B cell (primary cell): ENCODE measurements at regions not wholly inside any gene's neighbourhood (a gene's known extent, or its start where the extent isn't known, plus 50 kb on each side); places are given as distances from the start of the nearest gene placed in this dataset.

Experiments
- ATAC-seq: fragments of 200-7000 bp; cut with Tn5 transposase; one replicate; pipeline ENCODE4 v1.10.0; 2021; ENCODE audit warnings: low read depth, mild to moderate bottlenecking, moderate number of reproducible peaks, moderate library complexity
- CTCF ChIA-PET: fragments of 350-600 bp; sonication (Branson Sonifier 250); formaldehyde crosslinking; loops from one replicate; lab custom pipeline; 2021; ENCODE audit warnings: antibody characterized with exemption, inconsistent platforms; lab: Charles Lee
- POLR2A ChIA-PET: fragments of 350-600 bp; sonication (Branson Sonifier 250); formaldehyde crosslinking; loops from one replicate; lab custom pipeline; 2021; ENCODE audit warnings: antibody characterized with exemption; lab: Charles Lee
- DNase-seq: peaks from one replicate; pipeline ENCODE4 v3.0.0; 2013
- H2AFZ ChIP-seq: 2 replicates; pipeline ENCODE4 v1.6.1; 2012; ENCODE audit warnings: mild to moderate bottlenecking, low read depth, low read length; ENCODE audit not compliant: insufficient read depth, poor library complexity, severe bottlenecking
- H3K27ac ChIP-seq, 2 donors: 1 replicate in 1 of 2; 2 replicates in 1 of 2; pipeline ENCODE4 v1.5.1; 2012 to 2013; ENCODE audit warnings: low read length in 2 of 2, mild to moderate bottlenecking in 2 of 2, moderate library complexity in 1 of 2
- H3K27me3 ChIP-seq, 4 experiments: fragments of 200-600 bp in 1 of 4; sonication (generic) in 1 of 4; replicated peaks in 1 of 4; 1 replicate in 2 of 4; 2 replicates in 2 of 4; pipeline versions ENCODE4 v1.6.1 to v1.7.0; 2013 to 2016; ENCODE audit warnings: low read length in 3 of 4, mild to moderate bottlenecking in 2 of 4, mixed read lengths in 1 of 4, moderate library complexity in 1 of 4; ENCODE audit not compliant: insufficient read depth in 4 of 4, control insufficient read depth in 3 of 4; ENCODE audit errors: control extremely low read depth in 1 of 4
- H3K36me3 ChIP-seq, 2 experiments: replicated peaks in 1 of 2; 1 replicate in 1 of 2; 2 replicates in 1 of 2; pipeline versions ENCODE4 v1.6.1 to v1.7.1; 2013; ENCODE audit warnings: low read length in 1 of 2; ENCODE audit not compliant: insufficient read depth in 2 of 2, control insufficient read depth in 1 of 2; ENCODE audit errors: control extremely low read depth in 1 of 2, extremely low read depth in 1 of 2
- H3K4me1 ChIP-seq, 2 donors: fragments of 200-600 bp in 1 of 2; sonication (generic) in 1 of 2; 1 replicate in 1 of 2; 2 replicates in 1 of 2; pipeline versions ENCODE4 v1.5.1 to v1.6.1; 2013 to 2017; ENCODE audit warnings: low read length in 2 of 2; ENCODE audit not compliant: control insufficient read depth in 2 of 2, insufficient read depth in 2 of 2
- H3K4me2 ChIP-seq: replicated peaks from 2 replicates; pipeline ENCODE3; 2012; ENCODE audit warnings: mild to moderate bottlenecking, low read depth, low read length; ENCODE audit not compliant: poor library complexity, severe bottlenecking
- H3K4me3 ChIP-seq, 5 experiments: fragments of 200-600 bp in 1 of 5; sonication (generic) in 1 of 5; 1 replicate in 3 of 5; 2 replicates in 2 of 5; pipeline versions ENCODE4 v1.5.1 to v1.7.0; 2011 to 2016; ENCODE audit warnings: low read length in 4 of 5, mild to moderate bottlenecking in 4 of 5, low read depth in 2 of 5, control low read depth in 1 of 5, moderate library complexity in 1 of 5; ENCODE audit not compliant: insufficient read depth in 1 of 5; ENCODE audit errors: control extremely low read depth in 1 of 5, extremely low read depth in 1 of 5
- H3K79me2 ChIP-seq: fragments of 200-600 bp; sonication (generic); one replicate; pipeline ENCODE4 v1.6.0; 2016; ENCODE audit warnings: low read length; ENCODE audit not compliant: control insufficient read depth, insufficient read depth
- H3K9ac ChIP-seq: fragments of 200-600 bp; sonication (generic); 2 replicates; pipeline ENCODE4 v1.6.1; 2017; ENCODE audit warnings: mild to moderate bottlenecking, low read length, moderate library complexity
- H3K9me3 ChIP-seq, 3 donors: one replicate each; pipeline versions ENCODE4 v1.6.1 to v1.7.1; 2013; ENCODE audit warnings: low read length in 2 of 3; ENCODE audit not compliant: control insufficient read depth in 2 of 3, insufficient read depth in 1 of 3; ENCODE audit errors: control extremely low read depth in 1 of 3
- H4K20me1 ChIP-seq: 2 replicates; pipeline ENCODE4 v1.6.0; 2012; ENCODE audit warnings: mild to moderate bottlenecking, low read length; ENCODE audit not compliant: insufficient read depth, control insufficient read depth, poor library complexity, severe bottlenecking
- H3K27ac Mint-ChIP-seq: one replicate; pipeline ENCODE4 v1.8.0; 2021; ENCODE audit warnings: mixed read lengths
- H3K27me3 Mint-ChIP-seq: one replicate; pipeline ENCODE4 v1.8.0; 2021; ENCODE audit warnings: mixed read lengths
- H3K4me1 Mint-ChIP-seq: one replicate; pipeline ENCODE4 v1.8.0; 2021; ENCODE audit warnings: mixed read lengths
- H3K4me3 Mint-ChIP-seq: one replicate; pipeline ENCODE4 v1.8.0; 2021; ENCODE audit warnings: mixed read lengths
- H3K9me3 Mint-ChIP-seq: one replicate; pipeline ENCODE4 v1.8.0; 2022; ENCODE audit warnings: mixed read lengths; ENCODE audit not compliant: insufficient read depth
- CTCF ChIP-seq: fragments of 200-600 bp; IDR thresholded peaks from one replicate; pipeline ENCODE4 v1.8.0; 2022; ENCODE audit warnings: antibody characterized with exemption, mild to moderate bottlenecking
- EZH2 ChIP-seq: IDR thresholded peaks from 2 replicates; pipeline ENCODE4 v1.6.1; 2012; ENCODE audit warnings: borderline replicate concordance, low read depth, mild to moderate bottlenecking, moderate library complexity, low read length; ENCODE audit not compliant: insufficient read depth, poor library complexity, severe bottlenecking
- WGBS: methylation state at CpG from one replicate; pipeline ENCODE4 v1.1.5; 2013; ENCODE audit warnings: missing lambda C conversion rate; ENCODE audit not compliant: insufficient coverage; 5-methylcytosine and 5-hydroxymethylcytosine counted together
- intact Hi-C: fragments of 100-400 bp; cut with micrococcal nuclease; formaldehyde crosslinking; loops from one replicate; pipeline ENCODE4 v1.10.0; 2022

GRCh38 chr3:132916096-132916495, 122.1 kb upstream of the TMEM108 start:
- TF ChIP-seq EZH2 (no peak), CTCF (no peak)
- Histone ChIP-seq H3K4me1 (no peaks in the 10 kb centered on the region), H2AFZ (no peak overlapping the region), H3K4me2 (no peak overlapping the region), H3K36me3 (no peaks in the 10 kb centered on the region), H4K20me1 (no peaks in the 10 kb centered on the region), H3K27me3 (no peaks in the 10 kb centered on the region), H3K9ac (no peak overlapping the region), H3K27ac (no peak overlapping the region), H3K9me3 (no peaks in the 10 kb centered on the region), H3K79me2 (no peaks in the 10 kb centered on the region), H3K4me3 (no peak overlapping the region)
- intact Hi-C loops: no loop called here
- Mint-ChIP-seq H3K4me3 (no peak overlapping the region), H3K4me1 (no peaks in the 10 kb centered on the region), H3K27me3 (peaks cover 6% of the 10 kb centered on the region), H3K27ac (no peak overlapping the region), H3K9me3 (no peaks in the 10 kb centered on the region)
- DNase-seq (no peak), ATAC-seq (no peak)
- ChIA-PET CTCF (no interaction called here), POLR2A (no interaction called here)
- WGBS: no CpG with 5 or more reads among the region's 1 CpG

- Histone ChIP-seq H3K36me3 (no peaks in the 10 kb centered on the region), H3K4me1 (no peaks in the 10 kb centered on the region), H3K27ac (no peak overlapping the region), H4K20me1 (no peaks in the 10 kb centered on the region), H3K4me2 (no peak overlapping the region), H3K4me3 (no peak overlapping the region), H3K9ac (no peak overlapping the region), H3K9me3 (peaks cover 0 to under 1% (median 0%) of the 10 kb centered on the region in 3 donors), H3K27me3 (no peaks in the 10 kb centered on the region), H2AFZ (no peak overlapping the region), H3K79me2 (no peaks in the 10 kb centered on the region)
- H3K27ac Mint-ChIP-seq: no peak overlapping the region
- intact Hi-C loops: no loop called here
- TF ChIP-seq CTCF: no peak
- no peak for TF ChIP-seq EZH2
- H3K4me3 Mint-ChIP-seq: no peak overlapping the region
- H3K9me3 Mint-ChIP-seq: no peaks in the 10 kb centered on the region
- ChIA-PET CTCF (no interaction called here), POLR2A (no interaction called here)
- DNase-seq (no peak), ATAC-seq (no peak)
- H3K4me1 Mint-ChIP-seq: no peaks in the 10 kb centered on the region
- no peaks in the 10 kb centered on the region for H3K27me3 Mint-ChIP-seq
- no CpG with 5 or more reads among the region's 3 CpGs for WGBS
Observed at GRCh38 chr3:132912416-132912753, 125.8 kb upstream of the TMEM108 start.
